HG03280 (cell line): ENCODE measurements at regions not wholly inside any gene's neighbourhood (a gene's known extent, or its start where the extent isn't known, plus 50 kb on each side); places are given as distances from the start of the nearest gene placed in this dataset.

Experiments used
- ATAC-seq: cut with Tn5 transposase; IDR thresholded peaks from one replicate; pipeline ENCODE4 v1.9.1; 2021; ENCODE audit warnings: mild to moderate bottlenecking, moderate library complexity; ENCODE audit not compliant: unreplicated experiment

DNA sequence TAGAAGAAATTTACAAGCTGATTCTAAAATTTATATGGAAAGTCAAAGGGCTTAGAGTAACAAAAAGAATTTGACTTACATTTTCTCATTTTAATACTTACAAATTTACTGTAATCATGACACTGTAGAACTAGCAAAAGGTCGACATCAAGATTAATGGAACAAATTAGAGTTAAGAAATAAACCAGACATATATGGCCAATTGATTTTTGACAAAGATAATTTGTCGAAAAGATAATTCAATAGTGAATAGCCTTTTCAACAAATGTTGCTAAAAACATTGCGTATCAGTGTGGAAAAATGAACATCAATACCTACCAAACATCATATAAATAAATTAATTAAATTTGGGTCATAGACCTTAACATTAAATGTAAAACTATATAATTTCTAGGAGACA is 955.5 kb upstream of the AUTS2 start:
- no peak for ATAC-seq

DNA sequence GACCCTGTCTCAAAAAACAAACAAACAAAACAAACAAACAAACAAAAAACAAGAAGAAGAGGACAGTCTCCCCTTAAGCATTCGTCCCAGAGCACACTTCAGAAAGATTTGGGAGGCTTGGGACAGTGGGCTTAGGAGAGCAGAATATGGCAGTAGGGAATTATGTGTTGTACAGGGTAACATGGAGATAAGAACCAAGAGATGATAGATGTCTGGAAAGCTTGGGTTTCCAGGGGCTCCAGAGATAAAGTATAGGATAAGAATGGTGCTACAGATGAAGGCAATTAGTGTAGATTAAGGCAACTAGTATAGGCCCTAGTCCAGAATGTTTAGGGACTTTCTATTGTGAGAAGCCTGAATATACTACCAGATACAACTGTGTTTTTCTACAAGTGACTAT is 934.9 kb upstream of the AUTS2 start:
- ATAC-seq: no peak

DNA sequence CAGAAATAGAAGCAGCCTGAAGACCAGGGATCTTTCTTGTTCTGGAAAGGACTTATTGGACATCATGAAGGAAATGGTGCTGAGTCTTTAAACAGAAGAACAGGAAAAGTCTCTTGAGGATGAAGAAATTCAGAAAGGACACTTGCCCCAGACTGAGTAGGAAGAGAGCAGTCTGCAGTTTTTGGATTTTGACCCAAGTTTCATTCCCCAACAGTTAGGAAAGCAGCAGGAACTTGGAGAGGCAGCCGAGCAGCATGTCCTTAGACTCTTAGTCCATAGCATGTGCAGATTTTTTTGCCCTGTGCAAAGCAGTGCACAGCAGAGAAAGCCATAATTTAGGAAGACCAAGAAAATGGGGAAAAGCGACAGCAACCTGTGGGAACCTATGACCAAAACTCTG is 927.2 kb upstream of the AUTS2 start:
- no peak for ATAC-seq

- no peak for ATAC-seq
These were observed 926.6 kb upstream of the AUTS2 start for GRCh38 chr7:68671671-68672070.

DNA sequence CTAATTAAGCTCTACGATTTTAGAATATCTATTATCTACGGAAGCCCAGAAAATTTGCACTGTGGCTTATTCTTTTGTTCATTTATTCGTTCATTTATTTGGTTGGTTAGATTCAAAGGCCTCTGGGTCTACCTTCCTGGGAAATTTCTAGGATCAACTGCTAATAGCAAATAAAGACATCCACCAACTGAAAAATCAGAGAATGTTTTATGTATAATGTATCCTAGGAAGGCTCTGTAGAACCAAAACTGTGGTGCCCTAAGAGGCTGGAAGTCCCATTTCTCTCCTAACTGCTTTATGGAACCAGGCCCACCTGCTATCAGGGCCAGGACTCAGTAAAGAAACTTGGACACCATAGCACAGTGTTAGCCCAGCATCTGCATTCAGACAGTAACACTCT is 923.4 kb upstream of the AUTS2 start:
- ATAC-seq: no peak

- ATAC-seq: no peak
These were observed 921.3 kb upstream of the AUTS2 start for GRCh38 chr7:68676813-68677535.

DNA sequence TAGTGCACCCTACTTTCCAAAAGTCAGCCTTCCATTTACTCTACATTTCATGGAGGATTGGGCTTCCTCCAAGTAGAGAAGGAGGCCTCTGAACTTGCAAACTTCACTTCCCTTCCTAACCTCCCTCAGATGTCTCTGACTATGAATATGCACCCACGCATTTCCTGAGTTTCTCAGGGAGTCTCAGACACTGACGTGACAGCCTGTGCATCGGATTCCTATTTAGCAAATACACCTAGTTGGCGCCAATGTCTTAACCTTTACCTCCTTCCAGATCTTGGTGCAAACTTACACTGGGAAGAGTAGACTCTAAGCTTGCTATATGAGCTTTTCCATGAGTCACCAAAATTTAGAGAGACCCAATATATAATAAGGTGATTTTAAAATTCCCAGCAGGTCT is 920.1 kb upstream of the AUTS2 start:
- ATAC-seq: no peak

DNA sequence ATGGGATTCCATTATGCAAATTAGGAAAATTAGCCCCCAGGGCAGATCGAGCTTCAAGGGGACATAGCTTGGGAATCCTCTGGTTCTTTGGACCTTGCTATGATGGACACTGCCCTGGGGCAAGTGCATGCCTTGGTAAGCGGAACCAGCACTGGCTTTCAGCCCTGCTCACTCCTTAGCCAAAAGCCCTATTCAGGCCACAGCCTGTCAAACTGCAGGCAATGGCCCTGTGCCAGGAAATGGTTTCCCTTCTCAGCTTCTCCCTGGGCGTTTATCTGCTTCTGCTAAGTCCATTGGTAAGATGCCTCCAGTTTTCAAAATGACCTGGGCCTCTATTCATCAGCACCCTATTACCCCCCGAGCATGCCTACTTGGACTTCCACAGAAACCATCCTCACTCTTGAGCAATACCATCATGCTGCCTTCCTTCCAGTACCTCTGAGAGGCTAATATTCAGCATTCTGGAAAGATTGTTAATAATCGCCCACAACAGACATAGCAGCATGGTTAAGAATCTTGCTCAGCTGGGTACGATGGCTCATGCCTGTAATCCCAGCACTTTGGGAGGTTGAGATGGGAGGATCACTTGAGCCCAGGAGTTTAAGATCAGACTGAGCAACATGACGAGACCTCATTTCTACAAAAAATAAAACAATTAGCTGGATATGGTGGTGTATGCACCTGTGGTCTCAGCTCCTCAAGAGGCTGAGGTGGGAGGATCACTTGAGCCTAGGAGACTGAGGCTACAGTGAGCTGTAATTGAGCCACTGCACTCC is 918.6 kb upstream of the AUTS2 start:
- ATAC-seq: no peak

GRCh38 chr7:68680235-68680872 is 917.9 kb upstream of the AUTS2 start:
- ATAC-seq: no peak

DNA sequence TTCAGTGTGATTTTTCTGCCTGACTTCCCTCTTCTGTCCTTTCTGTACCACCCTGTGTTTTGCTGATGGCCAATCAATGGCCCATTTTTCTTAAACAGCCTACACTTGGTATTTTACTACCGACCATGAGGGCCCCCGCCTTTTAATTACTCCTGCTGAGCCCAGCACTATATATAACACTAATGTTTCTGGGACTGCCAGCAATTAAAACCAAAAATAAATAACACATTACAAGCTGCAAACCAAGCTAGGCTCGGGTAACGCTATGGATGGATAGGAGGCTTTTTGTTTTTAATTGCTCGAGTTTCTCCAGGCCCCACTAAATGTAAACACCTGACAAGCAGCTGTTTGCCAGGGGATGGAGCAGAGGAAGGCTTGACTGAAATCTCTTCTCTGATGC is 915.4 kb upstream of the AUTS2 start:
- no peak for ATAC-seq

DNA sequence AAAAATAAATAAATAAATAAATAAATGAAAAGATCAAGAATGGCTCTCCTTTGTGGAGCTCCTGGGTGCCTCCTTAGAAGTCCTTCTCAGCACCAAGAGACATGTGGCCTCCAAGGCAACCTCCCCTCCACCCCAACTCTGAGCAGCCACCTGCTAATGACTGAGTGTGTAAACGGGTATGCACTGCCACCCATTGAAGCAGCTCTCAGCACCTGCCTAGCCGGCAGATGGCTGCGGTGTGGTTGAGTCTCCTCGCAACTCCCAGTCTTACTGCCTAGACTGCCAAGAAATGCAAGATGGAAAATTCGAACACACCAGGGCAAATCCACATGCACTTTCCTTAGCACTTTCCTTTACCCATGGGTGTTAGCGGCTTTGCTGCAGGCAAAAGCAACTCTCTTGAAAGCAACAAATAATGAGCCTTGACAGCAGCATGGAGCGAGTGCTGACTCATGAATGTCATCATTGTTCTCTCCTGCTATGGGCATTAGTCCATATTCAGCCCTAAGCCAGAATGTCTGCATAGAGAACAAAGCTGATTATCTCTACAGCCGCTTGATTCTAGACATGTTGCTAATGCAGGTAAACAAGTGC is 913.9 kb upstream of the AUTS2 start:
- no peak for ATAC-seq

- no peak for ATAC-seq
These were observed 913.3 kb upstream of the AUTS2 start for GRCh38 chr7:68684996-68685395.

GRCh38 chr7:68688416-68689086 is 909.7 kb upstream of the AUTS2 start:
- ATAC-seq: no peak

- ATAC-seq: no peak
These were observed 909.2 kb upstream of the AUTS2 start for GRCh38 chr7:68689087-68689433.

- no peak for ATAC-seq
These were observed 906.7 kb upstream of the AUTS2 start for GRCh38 chr7:68691261-68692216.

- ATAC-seq: no peak
These were observed 905.8 kb upstream of the AUTS2 start for GRCh38 chr7:68692511-68692910.

DNA sequence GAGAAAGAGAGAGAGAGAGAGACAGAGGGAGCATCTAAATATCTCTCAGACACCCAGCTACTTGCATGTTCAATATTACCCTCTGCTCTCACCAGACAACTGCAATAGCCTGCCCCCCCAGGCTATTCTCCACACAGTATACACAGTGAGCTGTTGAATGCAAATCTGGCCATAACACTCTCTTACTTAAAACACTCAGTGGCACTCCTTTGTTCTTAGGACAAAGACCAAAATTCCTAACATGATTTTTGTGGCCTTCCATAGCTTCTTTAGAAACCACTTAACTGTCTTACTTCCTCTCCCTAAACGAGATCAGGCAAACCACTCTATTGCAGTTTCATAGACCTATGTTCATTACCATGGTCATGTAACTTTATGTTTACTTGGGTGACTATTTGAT is 903.6 kb upstream of the AUTS2 start:
- no peak for ATAC-seq

DNA sequence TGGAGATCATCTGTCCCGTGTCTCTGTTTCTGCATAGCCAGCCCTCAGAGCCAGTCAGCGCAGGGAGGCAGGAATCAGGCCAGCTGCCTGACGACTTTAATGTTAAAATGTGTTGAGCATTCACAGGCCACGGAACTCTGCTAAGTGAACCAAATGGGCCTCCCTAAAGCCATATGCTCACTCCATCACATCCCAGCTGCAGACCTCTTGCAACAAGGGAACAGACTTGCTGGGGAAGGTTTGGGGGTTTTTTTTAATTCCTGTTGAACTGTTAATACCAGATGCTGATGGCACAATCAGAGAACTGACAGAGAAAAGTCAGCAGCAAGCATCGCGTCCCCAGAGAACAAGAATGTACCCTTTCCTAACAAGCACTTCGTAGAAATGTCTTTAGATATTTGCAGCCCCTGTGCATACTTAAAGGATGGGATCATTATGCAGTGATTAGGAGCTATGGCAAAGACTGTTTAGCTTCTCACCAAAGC is 900.4 kb upstream of the AUTS2 start:
- ATAC-seq: no peak

GRCh38 chr7:68699090-68699711 is 899.1 kb upstream of the AUTS2 start:
- no peak for ATAC-seq

- ATAC-seq: no peak
These were observed 897.9 kb upstream of the AUTS2 start for GRCh38 chr7:68700414-68700813.
